ENCODE measurements at regions not wholly inside any gene's neighbourhood (a gene's known extent, or its start where the extent isn't known, plus 50 kb on each side); places are given as distances from the start of the nearest gene placed in this dataset.

- no peaks in the 10 kb centered on the region for H3K27me3 ChIP-seq
- no peaks in the 10 kb centered on the region for H3K9me3 ChIP-seq (replicated peaks in 1 of 3)
- intact Hi-C loops (cut with DNase I): no loop called here
- 63 to 72% (median 65%) methylated on average over 1 of the region's 1 CpG for WGBS, 4 donors
- TF ChIP-seq POLR2A (IDR thresholded peaks at IDR 0.05) (no peak), CTCF (IDR thresholded peaks at IDR 0.05) (no peak)
- H3K4me1 ChIP-seq (replicated peaks in 1 of 2): peaks cover 6 to 12% of the 10 kb centered on the region in 2 donors
- no peak overlapping the region for H3K27ac ChIP-seq
- no peaks in the 10 kb centered on the region for H3K36me3 ChIP-seq (replicated peaks in 1 of 2)
- no peak for DNase-seq
- H3K4me3 ChIP-seq: no peak overlapping the region
Measured at GRCh38 chr2:175840256-175840655, 161.8 kb downstream of the LNPK start.

- TF ChIP-seq POLR2A (IDR thresholded peaks at IDR 0.05) (no peak), CTCF (IDR thresholded peaks at IDR 0.05) (no peak)
- no peaks in the 10 kb centered on the region for H3K9me3 ChIP-seq (replicated peaks in 1 of 3)
- no peaks in the 10 kb centered on the region for H3K27me3 ChIP-seq
- no peak for DNase-seq
- intact Hi-C loops (cut with DNase I): no loop called here
- no peak overlapping the region for H3K4me3 ChIP-seq
- peaks cover 6 to 12% of the 10 kb centered on the region in 2 donors for H3K4me1 ChIP-seq (replicated peaks in 1 of 2)
- 84 to 93% (median 90%) methylated on average over 2 of the region's 2 CpGs for WGBS, 4 donors
- H3K36me3 ChIP-seq (replicated peaks in 1 of 2): no peaks in the 10 kb centered on the region
- H3K27ac ChIP-seq: no peak overlapping the region
Measured at GRCh38 chr2:175838979-175839378, 163.1 kb downstream of the LNPK start.

- intact Hi-C loops (cut with DNase I): no loop called here
- TF ChIP-seq POLR2A (IDR thresholded peaks at IDR 0.05) (no peak), CTCF (IDR thresholded peaks at IDR 0.05) (no peak)
- 25 to 51% (median 35%) methylated on average over 3 of the region's 3 CpGs for WGBS, 4 donors
- Histone ChIP-seq H3K4me1 (replicated peaks in 1 of 2) (peaks cover 6 to 12% of the 10 kb centered on the region in 2 donors), H3K27ac (peak overlapping the region in 1 of 5 donors; percentile 27), H3K36me3 (replicated peaks in 1 of 2) (no peaks in the 10 kb centered on the region), H3K9me3 (replicated peaks in 1 of 3) (no peaks in the 10 kb centered on the region), H3K27me3 (no peaks in the 10 kb centered on the region), H3K4me3 (no peak overlapping the region)
- peak; percentile 40 to 67 (median 55) for DNase-seq
Measured at GRCh38 chr2:175837046-175837445, 165.0 kb downstream of the LNPK start.

GRCh38 chr2:175836361-175836760 is 165.7 kb downstream of the LNPK start:
- Histone ChIP-seq H3K4me3 (no peak overlapping the region), H3K27me3 (no peaks in the 10 kb centered on the region), H3K9me3 (replicated peaks in 1 of 3) (no peaks in the 10 kb centered on the region), H3K36me3 (replicated peaks in 1 of 2) (no peaks in the 10 kb centered on the region), H3K4me1 (replicated peaks in 1 of 2) (peaks cover 6 to 12% of the 10 kb centered on the region in 2 donors), H3K27ac (no peak overlapping the region)
- 63 to 79% (median 76%) methylated on average over 2 of the region's 2 CpGs for WGBS, 4 donors
- intact Hi-C loops (cut with DNase I): no loop called here
- no peak for DNase-seq
- TF ChIP-seq POLR2A (IDR thresholded peaks at IDR 0.05) (no peak), CTCF (IDR thresholded peaks at IDR 0.05) (no peak)
